Kidney (tissue), 10 donors: ENCODE measurements at regions not wholly inside any gene's neighbourhood (a gene's known extent, or its start where the extent isn't known, plus 50 kb on each side); places are given as distances from the start of the nearest gene placed in this dataset.
"Not testable (repeated sequence)": the region's sequence is repeated elsewhere in the genome, so short reads cannot be mapped to it uniquely, and the experiment has no call there.

ENCODE experiments used
- DNase-seq, 5 donors: peaks; one replicate each; pipeline ENCODE4 v3.0.0-alpha.2; 2013 to 2020
- FAIRE-seq: peaks from 2 replicates; lab custom pipeline; 2012; peaks lifted over from hg19 to GRCh38; lab: Jason Lieb, UNC
- H3K27ac ChIP-seq, 2 donors: one replicate each; pipeline ENCODE4 v1.7.0; 2013; ENCODE audit warnings: low read depth in 2 of 2, low read length in 2 of 2, inconsistent platforms in 1 of 2
- H3K27me3 ChIP-seq: one replicate; pipeline ENCODE4 v1.7.1; 2013; ENCODE audit warnings: low read length, inconsistent platforms; ENCODE audit not compliant: control insufficient read depth, insufficient read depth
- H3K36me3 ChIP-seq, 3 donors: one replicate each; pipeline versions ENCODE4 v1.7.0 to v1.7.1; 2013; ENCODE audit warnings: low read length in 3 of 3, control low read depth in 1 of 3, inconsistent platforms in 1 of 3; ENCODE audit not compliant: insufficient read depth in 3 of 3, control insufficient read depth in 2 of 3
- H3K4me1 ChIP-seq, 3 donors: one replicate each; pipeline versions ENCODE4 v1.7.0 to v1.7.1; 2013; ENCODE audit warnings: low read length in 3 of 3, inconsistent platforms in 1 of 3, low read depth in 1 of 3; ENCODE audit not compliant: control insufficient read depth in 2 of 3, insufficient read depth in 2 of 3
- H3K4me3 ChIP-seq, 3 donors: one replicate each; pipeline versions ENCODE4 v1.7.0 to v1.8.1; 2013; ENCODE audit warnings: low read length in 3 of 3, control low read depth in 1 of 3, inconsistent platforms in 1 of 3
- H3K9ac ChIP-seq, 3 donors: one replicate each; pipeline versions ENCODE4 v1.7.0 to v1.7.1; 2013; ENCODE audit warnings: low read length in 3 of 3, control low read depth in 1 of 3, inconsistent platforms in 1 of 3
- H3K9me3 ChIP-seq, 3 donors: one replicate each; pipeline versions ENCODE4 v1.7.0 to v1.7.1; 2013; ENCODE audit warnings: low read length in 3 of 3, control low read depth in 1 of 3, inconsistent platforms in 1 of 3; ENCODE audit not compliant: control insufficient read depth in 2 of 3, insufficient read depth in 1 of 3
- intact Hi-C: fragments of 100-400 bp; cut with DNase I; formaldehyde crosslinking; loops from one replicate; pipeline ENCODE4 v1.11.1; 2022
- donor health status: control.
- donor health status: control.
- donor health status: DM: yes; HTN: yes; CAD: no.
- donor health status: Normal renal cell carcinoma (clear cell type).

- H3K36me3 ChIP-seq, H3K9ac ChIP-seq, H3K4me1 ChIP-seq, H3K4me3 ChIP-seq, FAIRE-seq, H3K27me3 ChIP-seq, DNase-seq, intact Hi-C loops, H3K27ac ChIP-seq, H3K9me3 ChIP-seq: not testable (repeated sequence)
Observed at GRCh38 chr21:8233000-8233399, 2288.4 kb upstream of the TPTE start.

- H3K27ac ChIP-seq, H3K27me3 ChIP-seq, intact Hi-C loops, H3K9me3 ChIP-seq, H3K4me3 ChIP-seq, DNase-seq, FAIRE-seq, H3K4me1 ChIP-seq, H3K9ac ChIP-seq, H3K36me3 ChIP-seq: not testable (repeated sequence)
Observed at GRCh38 chr21:8234059-8234458, 2287.3 kb upstream of the TPTE start.

- DNase-seq, H3K36me3 ChIP-seq, H3K4me1 ChIP-seq, H3K9ac ChIP-seq, H3K27ac ChIP-seq, H3K4me3 ChIP-seq, intact Hi-C loops, FAIRE-seq, H3K9me3 ChIP-seq, H3K27me3 ChIP-seq: not testable (repeated sequence)
Observed at GRCh38 chr21:8244723-8245641, 2276.4 kb upstream of the TPTE start.

- DNase-seq, H3K27me3 ChIP-seq, H3K4me3 ChIP-seq, H3K4me1 ChIP-seq, H3K27ac ChIP-seq, FAIRE-seq, intact Hi-C loops, H3K9ac ChIP-seq, H3K36me3 ChIP-seq, H3K9me3 ChIP-seq: not testable (repeated sequence)
Observed at GRCh38 chr21:8245642-8246402, 2275.6 kb upstream of the TPTE start.

- DNase-seq, H3K9ac ChIP-seq, H3K36me3 ChIP-seq, H3K27ac ChIP-seq, H3K4me1 ChIP-seq, FAIRE-seq, intact Hi-C loops, H3K4me3 ChIP-seq, H3K9me3 ChIP-seq, H3K27me3 ChIP-seq: not testable (repeated sequence)
Observed at GRCh38 chr21:8251701-8252100, 2269.7 kb upstream of the TPTE start.

GRCh38 chr21:8255094-8255493 lies 2266.3 kb upstream of the TPTE start:
- DNase-seq, result not testable (repeated sequence)

GRCh38 chr21:8257083-8257799 lies 2264.1 kb upstream of the TPTE start:
- FAIRE-seq, H3K27me3 ChIP-seq, H3K4me1 ChIP-seq, H3K9ac ChIP-seq, intact Hi-C loops, H3K9me3 ChIP-seq, H3K27ac ChIP-seq, H3K36me3 ChIP-seq, H3K4me3 ChIP-seq: not testable (repeated sequence)
- peak in 2 of 5 donors; percentile 4 to 50 for DNase-seq

More at GRCh38 chr21:8255094-8255493, 2266.3 kb upstream of the TPTE start:
- H3K27me3 ChIP-seq, H3K4me1 ChIP-seq, H3K9ac ChIP-seq, H3K9me3 ChIP-seq, H3K36me3 ChIP-seq, H3K4me3 ChIP-seq, FAIRE-seq, intact Hi-C loops, H3K27ac ChIP-seq: not testable (repeated sequence)
